NB4 (cell line): ENCODE measurements at regions not wholly inside any gene's neighbourhood (a gene's known extent, or its start where the extent isn't known, plus 50 kb on each side); places are given as distances from the start of the nearest gene placed in this dataset.

Experiments
- DNase-seq: peaks from one replicate; pipeline ENCODE4 v3.0.0; 2010; ENCODE audit warnings: low read depth
- H3K4me3 ChIP-seq: one replicate; pipeline ENCODE4 v1.5.1; 2011; ENCODE audit warnings: mild to moderate bottlenecking, low read depth, low read length, moderate library complexity
- CTCF ChIP-seq: IDR thresholded peaks from one replicate; pipeline ENCODE4 v1.5.1; 2012; ENCODE audit warnings: low read depth, low read length
- MAX ChIP-seq: IDR thresholded peaks from 2 replicates; pipeline ENCODE4 v1.6.1; 2011; ENCODE audit warnings: low read depth, low read length
- MYC ChIP-seq: IDR thresholded peaks from 2 replicates; pipeline ENCODE4 v1.6.1; 2011; ENCODE audit warnings: low read depth, low read length
- POLR2A ChIP-seq: IDR thresholded peaks from 2 replicates; pipeline ENCODE4 v1.6.1; 2011; ENCODE audit warnings: mild to moderate bottlenecking; ENCODE audit not compliant: insufficient read length; ENCODE audit errors: extremely low read depth

- H3K4me3 ChIP-seq: no peak overlapping the region
- TF ChIP-seq MAX (no peak), POLR2A (no peak), MYC (no peak), CTCF (no peak)
- DNase-seq: no peak
Observed at GRCh38 chr2:82814146-82814545, 1644.9 kb downstream of the SUCLG1 start.

- H3K4me3 ChIP-seq: no peak overlapping the region
- TF ChIP-seq MAX (no peak), MYC (no peak), CTCF (no peak), POLR2A (no peak)
- no peak for DNase-seq
Observed at GRCh38 chr2:82811946-82812345, 1647.1 kb downstream of the SUCLG1 start.

- no peak overlapping the region for H3K4me3 ChIP-seq
- no peak for DNase-seq
- TF ChIP-seq MAX (no peak), POLR2A (no peak)
Observed at GRCh38 chr2:82803307-82803706, 1655.8 kb downstream of the SUCLG1 start.

- TF ChIP-seq CTCF (no peak), MAX (no peak), POLR2A (no peak), MYC (no peak)
- DNase-seq: no peak
- no peak overlapping the region for H3K4me3 ChIP-seq
Observed at GRCh38 chr2:82797469-82797868, 1661.6 kb downstream of the SUCLG1 start.

- no peak overlapping the region for H3K4me3 ChIP-seq
- TF ChIP-seq CTCF (no peak), MAX (no peak), POLR2A (no peak), MYC (no peak)
- DNase-seq: no peak
Observed at GRCh38 chr2:82796132-82796531, 1662.9 kb downstream of the SUCLG1 start.

- no peak for DNase-seq
- no peak for TF ChIP-seq POLR2A
- TF ChIP-seq MAX: no peak
- no peak for TF ChIP-seq CTCF
- no peak for TF ChIP-seq MYC
- H3K4me3 ChIP-seq: no peak overlapping the region
Observed at GRCh38 chr2:82795446-82795845, 1663.6 kb downstream of the SUCLG1 start.
